ENCODE measurements at regions not wholly inside any gene's neighbourhood (a gene's known extent, or its start where the extent isn't known, plus 50 kb on each side); places are given as distances from the start of the nearest gene placed in this dataset.
"Not testable (repeated sequence)": the region's sequence is repeated elsewhere in the genome, so short reads cannot be mapped to it uniquely, and the experiment has no call there.

GRCh38 chr1:149200567-149200966, 97.2 kb upstream of the NBPF9 start:
- TF ChIP-seq CTCF, POLR2A, POLR2AphosphoS5 (IDR thresholded peaks at IDR 0.05): not testable (repeated sequence)

Data from breast epithelium (tissue), 3 donors.